Testis (tissue), 2 donors: ENCODE measurements at regions not wholly inside any gene's neighbourhood (a gene's known extent, or its start where the extent isn't known, plus 50 kb on each side); places are given as distances from the start of the nearest gene placed in this dataset.

Experiments
- DNase-seq: peaks from one replicate; pipeline ENCODE4 v3.0.0-alpha.2; 2019
- H3K27ac ChIP-seq, 2 donors: fragments of 200-600 bp; sonication (generic); one replicate each; pipeline ENCODE4 v1.5.1; 2019
- H3K27me3 ChIP-seq: fragments of 200-600 bp; sonication (generic); one replicate; pipeline ENCODE4 v1.5.1; 2019
- H3K36me3 ChIP-seq: fragments of 200-600 bp; sonication (generic); one replicate; pipeline ENCODE4 v1.5.1; 2017; ENCODE audit warnings: low read depth; ENCODE audit errors: missing control alignments
- H3K4me1 ChIP-seq: fragments of 200-600 bp; sonication (generic); one replicate; pipeline ENCODE4 v1.5.1; 2019
- H3K4me3 ChIP-seq, 2 donors: fragments of 200-600 bp; sonication (generic); one replicate each; pipeline ENCODE4 v1.5.1; 2017 to 2019
- H3K9me3 ChIP-seq: fragments of 200-600 bp; sonication (generic); one replicate; pipeline ENCODE4 v1.5.1; 2017
- POLR2A ChIP-seq: fragments of 450-650 bp; IDR thresholded peaks from one replicate; pipeline ENCODE4 v1.6.1; 2017; ENCODE audit warnings: antibody characterized with exemption, mild to moderate bottlenecking, moderate library complexity
- WGBS, 2 donors: methylation state at CpG; one replicate each; pipeline ENCODE4 v1.1.5; 2018; 5-methylcytosine and 5-hydroxymethylcytosine counted together
- intact Hi-C: fragments of 100-400 bp; cut with DNase I; formaldehyde crosslinking; loops from one replicate; pipeline ENCODE4 v1.15.1; 2023; ENCODE audit warnings: low total_unique reads
- TF ChIP-seq, protein P1 (sequence below), 3 experiments: fragments of 450-650 bp in 2 of 3; fragments of 200-600 bp in 1 of 3; sonication (generic) in 1 of 3; IDR thresholded peaks; one replicate each; pipeline ENCODE4 v1.5.1; 2016 to 2019; ENCODE audit warnings: antibody characterized with exemption in 3 of 3, mild to moderate bottlenecking in 2 of 3, moderate library complexity in 1 of 3

DNA sequence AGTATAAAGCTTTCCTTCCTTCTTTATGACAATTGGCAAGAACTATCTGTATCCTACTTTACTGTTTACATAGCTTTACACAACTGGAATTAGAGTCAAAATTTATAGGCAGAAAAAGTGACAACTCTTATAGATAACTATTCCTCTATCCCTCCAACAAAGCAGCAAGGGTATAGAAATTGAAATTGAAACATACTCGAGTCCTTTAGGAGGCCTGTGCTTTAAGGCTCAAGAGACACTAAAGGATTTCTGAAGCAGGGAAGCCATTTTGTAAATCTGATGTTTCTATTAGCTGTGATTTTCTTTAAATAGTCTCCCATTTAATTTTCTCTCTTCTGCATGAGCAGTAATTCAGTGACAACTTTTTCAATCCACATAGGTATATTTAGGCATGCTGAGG, 567.6 kb upstream of the MAN1A1 start:
- H3K4me1 ChIP-seq = no peaks in the 10 kb centered on the region
- no peaks in the 10 kb centered on the region for H3K27me3 ChIP-seq
- H3K36me3 ChIP-seq = no peaks in the 10 kb centered on the region
- no peak overlapping the region for H3K4me3 ChIP-seq
- H3K9me3 ChIP-seq = no peaks in the 10 kb centered on the region
- no peak overlapping the region for H3K27ac ChIP-seq
- whole genome bisulfite sequencing, 2 donors = 80 to 87% methylated on average over 1 of the region's 1 CpG
- intact Hi-C loops = no loop called here
- TF ChIP-seq, protein P1, sequence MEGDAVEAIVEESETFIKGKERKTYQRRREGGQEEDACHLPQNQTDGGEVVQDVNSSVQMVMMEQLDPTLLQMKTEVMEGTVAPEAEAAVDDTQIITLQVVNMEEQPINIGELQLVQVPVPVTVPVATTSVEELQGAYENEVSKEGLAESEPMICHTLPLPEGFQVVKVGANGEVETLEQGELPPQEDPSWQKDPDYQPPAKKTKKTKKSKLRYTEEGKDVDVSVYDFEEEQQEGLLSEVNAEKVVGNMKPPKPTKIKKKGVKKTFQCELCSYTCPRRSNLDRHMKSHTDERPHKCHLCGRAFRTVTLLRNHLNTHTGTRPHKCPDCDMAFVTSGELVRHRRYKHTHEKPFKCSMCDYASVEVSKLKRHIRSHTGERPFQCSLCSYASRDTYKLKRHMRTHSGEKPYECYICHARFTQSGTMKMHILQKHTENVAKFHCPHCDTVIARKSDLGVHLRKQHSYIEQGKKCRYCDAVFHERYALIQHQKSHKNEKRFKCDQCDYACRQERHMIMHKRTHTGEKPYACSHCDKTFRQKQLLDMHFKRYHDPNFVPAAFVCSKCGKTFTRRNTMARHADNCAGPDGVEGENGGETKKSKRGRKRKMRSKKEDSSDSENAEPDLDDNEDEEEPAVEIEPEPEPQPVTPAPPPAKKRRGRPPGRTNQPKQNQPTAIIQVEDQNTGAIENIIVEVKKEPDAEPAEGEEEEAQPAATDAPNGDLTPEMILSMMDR (IDR thresholded peaks at IDR 0.05) = no peak
- TF ChIP-seq POLR2A = no peak
- DNase-seq = no peak

DNA sequence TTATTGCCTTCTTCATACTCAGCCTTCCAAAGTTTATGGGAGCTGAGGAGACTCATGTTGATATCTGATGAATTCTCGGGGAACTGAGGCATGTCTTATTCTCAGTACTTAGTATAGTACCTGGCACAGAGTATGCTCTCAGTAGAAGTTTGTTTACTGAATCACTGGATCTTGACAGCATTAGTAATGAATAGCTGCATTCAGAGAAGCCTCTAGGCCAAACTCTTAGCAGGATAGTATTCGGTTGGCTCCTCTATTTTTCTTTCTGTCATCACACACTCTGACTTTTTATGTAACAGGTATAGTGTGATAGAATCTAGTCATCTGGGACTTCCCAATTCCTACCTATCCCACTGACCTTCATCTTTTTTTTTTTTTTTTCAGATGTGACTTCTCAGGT, 566.4 kb upstream of the MAN1A1 start:
- intact Hi-C loops = no loop called here
- no peak for DNase-seq
- H3K9me3 ChIP-seq = no peaks in the 10 kb centered on the region
- H3K27ac ChIP-seq = no peak overlapping the region
- no peak overlapping the region for H3K4me3 ChIP-seq
- TF ChIP-seq, protein P1 (IDR thresholded peaks at IDR 0.05) = no peak
- TF ChIP-seq POLR2A = no peak
- H3K27me3 ChIP-seq = no peaks in the 10 kb centered on the region
- H3K4me1 ChIP-seq = no peaks in the 10 kb centered on the region
- WGBS, 2 donors = 80 to 91% methylated on average over 2 of the region's 2 CpGs
- H3K36me3 ChIP-seq = no peaks in the 10 kb centered on the region

DNA sequence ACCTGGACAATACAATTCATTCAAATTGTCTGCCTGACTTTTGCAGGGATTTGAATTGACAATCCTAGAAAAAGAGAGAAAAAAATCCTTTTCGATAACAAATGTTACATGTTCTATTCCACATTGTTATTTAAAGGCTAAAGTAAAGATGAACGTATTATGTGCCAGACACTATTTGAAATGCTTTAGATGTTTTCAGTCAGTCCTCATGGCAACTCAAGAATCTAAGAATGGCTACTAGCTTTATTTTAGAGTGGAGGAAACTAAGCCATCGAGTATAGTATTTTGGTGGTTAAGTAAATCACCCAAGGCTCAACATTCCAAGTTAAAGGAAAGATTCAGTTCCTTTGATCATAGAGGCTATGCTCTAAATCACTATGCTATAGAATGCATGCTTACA, 558.6 kb upstream of the MAN1A1 start:
- WGBS, 2 donors = 69 to 74% methylated on average over 3 of the region's 3 CpGs
- DNase-seq = no peak
- H3K4me1 ChIP-seq = no peaks in the 10 kb centered on the region
- H3K27me3 ChIP-seq = no peaks in the 10 kb centered on the region
- no peaks in the 10 kb centered on the region for H3K36me3 ChIP-seq
- H3K9me3 ChIP-seq = no peaks in the 10 kb centered on the region
- H3K4me3 ChIP-seq = no peak overlapping the region
- no peak for TF ChIP-seq POLR2A
- TF ChIP-seq, protein P1 (IDR thresholded peaks at IDR 0.05) = no peak
- intact Hi-C loops = no loop called here
- no peak overlapping the region for H3K27ac ChIP-seq

DNA sequence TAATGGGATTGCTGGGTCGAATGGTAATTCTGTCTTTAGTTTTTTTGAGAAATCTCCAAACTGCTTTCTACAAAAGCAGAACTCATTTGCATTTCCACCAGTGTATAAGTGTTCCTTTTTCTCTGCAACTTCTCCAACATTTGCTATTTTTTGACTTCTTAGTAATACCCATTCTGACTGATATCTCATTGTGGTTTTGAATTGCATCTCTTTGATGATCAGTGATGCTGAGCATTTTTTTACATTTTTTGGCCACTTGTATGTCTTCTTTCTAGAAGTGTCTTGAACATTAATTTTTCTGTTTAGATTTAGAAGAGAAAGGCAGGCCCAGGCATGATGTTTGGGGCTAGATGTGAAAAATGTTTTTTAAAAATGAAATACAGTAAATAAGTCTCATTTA, 553.1 kb upstream of the MAN1A1 start:
- intact Hi-C loops = no loop called here
- TF ChIP-seq POLR2A = no peak
- TF ChIP-seq, protein P1 (IDR thresholded peaks at IDR 0.05) = no peak
- WGBS, 2 donors = 62 to 75% methylated on average over 1 of the region's 1 CpG

DNA sequence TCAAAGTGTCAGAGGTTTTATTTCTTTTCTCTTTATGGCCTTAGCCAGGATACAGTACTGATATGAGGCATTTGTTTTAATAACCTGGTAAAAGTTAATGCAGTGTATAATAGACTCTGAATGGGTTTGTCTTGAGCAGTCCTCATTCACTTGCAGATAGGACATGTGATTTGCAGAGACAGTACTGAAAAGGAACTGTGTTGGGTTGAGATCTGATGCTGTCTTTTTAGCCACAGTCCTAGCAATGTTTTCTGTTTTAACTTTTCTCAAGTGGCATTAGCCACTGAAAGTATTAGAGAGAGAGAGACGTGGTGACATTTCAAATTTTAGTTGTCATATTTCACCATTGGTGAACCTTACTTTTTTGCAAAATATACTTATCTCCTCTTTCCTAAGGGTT, 547.2 kb upstream of the MAN1A1 start:
- Histone ChIP-seq H3K27me3 (no peaks in the 10 kb centered on the region), H3K27ac (no peak overlapping the region), H3K36me3 (no peaks in the 10 kb centered on the region), H3K9me3 (no peaks in the 10 kb centered on the region), H3K4me1 (no peaks in the 10 kb centered on the region), H3K4me3 (no peak overlapping the region)
- 91 to 93% methylated on average over 1 of the region's 1 CpG for WGBS, 2 donors
- TF ChIP-seq, protein P1 (IDR thresholded peaks at IDR 0.05) = no peak
- TF ChIP-seq POLR2A = no peak
- DNase-seq = no peak
- intact Hi-C loops = no loop called here

More for the DNA sequence above, 553.1 kb upstream of the MAN1A1 start:
- H3K4me1 ChIP-seq = no peaks in the 10 kb centered on the region
- no peaks in the 10 kb centered on the region for H3K9me3 ChIP-seq
- no peak overlapping the region for H3K4me3 ChIP-seq
- H3K27ac ChIP-seq = no peak overlapping the region
- no peak for DNase-seq
- H3K36me3 ChIP-seq = no peaks in the 10 kb centered on the region
- H3K27me3 ChIP-seq = no peaks in the 10 kb centered on the region
